ENCODE measurements at regions not wholly inside any gene's neighbourhood (a gene's known extent, or its start where the extent isn't known, plus 50 kb on each side); places are given as distances from the start of the nearest gene placed in this dataset.

- TF ChIP-seq, protein P1, sequence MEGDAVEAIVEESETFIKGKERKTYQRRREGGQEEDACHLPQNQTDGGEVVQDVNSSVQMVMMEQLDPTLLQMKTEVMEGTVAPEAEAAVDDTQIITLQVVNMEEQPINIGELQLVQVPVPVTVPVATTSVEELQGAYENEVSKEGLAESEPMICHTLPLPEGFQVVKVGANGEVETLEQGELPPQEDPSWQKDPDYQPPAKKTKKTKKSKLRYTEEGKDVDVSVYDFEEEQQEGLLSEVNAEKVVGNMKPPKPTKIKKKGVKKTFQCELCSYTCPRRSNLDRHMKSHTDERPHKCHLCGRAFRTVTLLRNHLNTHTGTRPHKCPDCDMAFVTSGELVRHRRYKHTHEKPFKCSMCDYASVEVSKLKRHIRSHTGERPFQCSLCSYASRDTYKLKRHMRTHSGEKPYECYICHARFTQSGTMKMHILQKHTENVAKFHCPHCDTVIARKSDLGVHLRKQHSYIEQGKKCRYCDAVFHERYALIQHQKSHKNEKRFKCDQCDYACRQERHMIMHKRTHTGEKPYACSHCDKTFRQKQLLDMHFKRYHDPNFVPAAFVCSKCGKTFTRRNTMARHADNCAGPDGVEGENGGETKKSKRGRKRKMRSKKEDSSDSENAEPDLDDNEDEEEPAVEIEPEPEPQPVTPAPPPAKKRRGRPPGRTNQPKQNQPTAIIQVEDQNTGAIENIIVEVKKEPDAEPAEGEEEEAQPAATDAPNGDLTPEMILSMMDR (IDR thresholded peaks at IDR 0.05; ENCODE audit: insufficient read depth, low read depth, low read length) = no peak
- TF ChIP-seq EZH2 (IDR thresholded peaks at IDR 0.05; ENCODE audit: insufficient read depth, low read length) = no peak
These were observed 1245.5 kb downstream of the STIM2 start for GRCh38 chr4:28106155-28106554.

Data from astrocyte (in vitro differentiated cells and primary cell).